RWPE2 (cell line): ENCODE measurements at regions not wholly inside any gene's neighbourhood (a gene's known extent, or its start where the extent isn't known, plus 50 kb on each side); places are given as distances from the start of the nearest gene placed in this dataset.

ENCODE experiments used
- ATAC-seq: fragments of 200-7000 bp; cut with Tn5 transposase; 3 replicates; pipeline ENCODE4 v1.9.1; 2021; ENCODE audit warnings: low read depth
- DNase-seq: peaks from one replicate; pipeline ENCODE4 v3.0.0-alpha.2; 2020; ENCODE audit warnings: low spot score
- H3K27ac ChIP-seq: fragments of 450-650 bp; 2 replicates; pipeline ENCODE4 v1.5.1; 2017; ENCODE audit warnings: mild to moderate bottlenecking; ENCODE audit not compliant: poor library complexity, severe bottlenecking
- H3K27me3 ChIP-seq: fragments of 250-450 bp; sonication (Bioruptor Pico); 2 replicates; pipeline ENCODE4 v1.5.1; 2021; ENCODE audit warnings: mild to moderate bottlenecking, moderate library complexity; ENCODE audit not compliant: insufficient read depth, poor library complexity, severe bottlenecking
- H3K36me3 ChIP-seq: fragments of 250-450 bp; sonication (Bioruptor Pico); 2 replicates; pipeline ENCODE4 v1.5.1; 2020; ENCODE audit warnings: low read depth, mild to moderate bottlenecking, moderate library complexity
- H3K4me1 ChIP-seq: fragments of 250-450 bp; sonication (Bioruptor Pico); 2 replicates; pipeline ENCODE4 v1.5.1; 2021; ENCODE audit warnings: mild to moderate bottlenecking, moderate library complexity; ENCODE audit not compliant: insufficient read depth, poor library complexity, severe bottlenecking
- H3K4me3 ChIP-seq: fragments of 250-450 bp; sonication (Bioruptor Pico); 2 replicates; pipeline ENCODE4 v1.5.1; 2021; ENCODE audit warnings: mild to moderate bottlenecking, moderate library complexity; ENCODE audit not compliant: severe bottlenecking
- H3K9me3 ChIP-seq: fragments of 250-450 bp; sonication (Bioruptor Pico); 2 replicates; pipeline ENCODE4 v1.5.1; 2021; ENCODE audit warnings: mild to moderate bottlenecking, moderate library complexity; ENCODE audit not compliant: severe bottlenecking
- CTCF ChIP-seq: fragments of 450-650 bp; IDR thresholded peaks from one replicate; pipeline ENCODE4 v1.5.1; 2017; ENCODE audit warnings: mild to moderate bottlenecking, moderate library complexity; ENCODE audit not compliant: poor library complexity, severe bottlenecking

GRCh38 chr9:31259824-31260223 lies 1124.6 kb upstream of the ACO1 start:
- Histone ChIP-seq H3K36me3 (no peaks in the 10 kb centered on the region), H3K27ac (no peak overlapping the region), H3K27me3 (no peaks in the 10 kb centered on the region), H3K4me1 (no peaks in the 10 kb centered on the region), H3K9me3 (no peaks in the 10 kb centered on the region), H3K4me3 (no peak overlapping the region)
- TF ChIP-seq CTCF: no peak
- DNase-seq: no peak
- ATAC-seq: no peak

- H3K27ac ChIP-seq: peak overlapping the region; percentile 19
- no peaks in the 10 kb centered on the region for H3K27me3 ChIP-seq
- ATAC-seq: peak; percentile 81
- peaks cover 8% of the 10 kb centered on the region for H3K4me1 ChIP-seq
- H3K36me3 ChIP-seq: no peaks in the 10 kb centered on the region
- TF ChIP-seq CTCF: no peak
- no peak overlapping the region for H3K4me3 ChIP-seq
- no peak for DNase-seq
- H3K9me3 ChIP-seq: no peaks in the 10 kb centered on the region
Measured at GRCh38 chr9:31272456-31273295, 1111.8 kb upstream of the ACO1 start.

- TF ChIP-seq CTCF: no peak
- Histone ChIP-seq H3K4me1 (peaks cover 8% of the 10 kb centered on the region), H3K9me3 (no peaks in the 10 kb centered on the region), H3K36me3 (no peaks in the 10 kb centered on the region), H3K4me3 (no peak overlapping the region), H3K27me3 (no peaks in the 10 kb centered on the region), H3K27ac (no peak overlapping the region)
- ATAC-seq: no peak
- DNase-seq: no peak
Measured at GRCh38 chr9:31275419-31275818, 1109.0 kb upstream of the ACO1 start.

GRCh38 chr9:31290731-31291130 lies 1093.7 kb upstream of the ACO1 start:
- no peak for ATAC-seq
- H3K4me1 ChIP-seq: no peaks in the 10 kb centered on the region
- no peaks in the 10 kb centered on the region for H3K27me3 ChIP-seq
- DNase-seq: no peak
- no peak overlapping the region for H3K4me3 ChIP-seq
- H3K9me3 ChIP-seq: no peaks in the 10 kb centered on the region
- no peak for TF ChIP-seq CTCF
- H3K36me3 ChIP-seq: no peaks in the 10 kb centered on the region
- H3K27ac ChIP-seq: no peak overlapping the region
